IMR-90 (cell line): ENCODE measurements at regions not wholly inside any gene's neighbourhood (a gene's known extent, or its start where the extent isn't known, plus 50 kb on each side); places are given as distances from the start of the nearest gene placed in this dataset.
"Not testable (repeated sequence)": the region's sequence is repeated elsewhere in the genome, so short reads cannot be mapped to it uniquely, and the experiment has no call there.

Experiments used
- ATAC-seq: fragments of 200-7000 bp; cut with Tn5 transposase; 2 replicates; pipeline ENCODE4 v1.9.1; 2020; ENCODE audit warnings: low read depth, mild to moderate bottlenecking, moderate library complexity
- BruUV-seq: library from RNA; stranded (reverse); fragments of 400-500 nt; replicated peaks from 2 replicates; lab custom pipeline; 2021; lab: Mats Ljungman, UMichigan
- CTCF ChIA-PET: fragments of 300-600 bp; formaldehyde crosslinking; extraction: SDS; loops from one replicate; lab custom pipeline; 2021; ENCODE audit warnings: antibody characterized with exemption; lab: Yijun Ruan, JAX
- POLR2A ChIA-PET: fragments of 300-600 bp; sonication (Branson Sonifier 250); formaldehyde crosslinking; loops from one replicate; lab custom pipeline; 2022; ENCODE audit warnings: antibody characterized with exemption; ENCODE audit not compliant: unreplicated experiment; lab: Charles Lee
- DNase-seq: peaks from one replicate; pipeline ENCODE4 v3.0.0; 2013
- H2AFZ ChIP-seq: replicated peaks from 2 replicates; pipeline ENCODE3; 2013; ENCODE audit warnings: low read length, mild to moderate bottlenecking; ENCODE audit not compliant: poor library complexity
- H2AK5ac ChIP-seq: 2 replicates; pipeline ENCODE4 v1.6.1; 2013; ENCODE audit warnings: low read depth, low read length, inconsistent platforms
- H2AK9ac ChIP-seq: replicated peaks from 2 replicates; pipeline ENCODE3; 2013; ENCODE audit warnings: mild to moderate bottlenecking, low read depth, low read length, moderate library complexity; ENCODE audit not compliant: poor library complexity
- H2BK120ac ChIP-seq: 2 replicates; pipeline ENCODE4 v1.6.1; 2013; ENCODE audit warnings: low read depth, low read length, inconsistent platforms
- H2BK15ac ChIP-seq: 3 replicates; pipeline ENCODE4 v1.6.1; 2013; ENCODE audit warnings: low read depth, low read length, inconsistent platforms
- H2BK20ac ChIP-seq: 2 replicates; pipeline ENCODE4 v1.6.1; 2013; ENCODE audit warnings: low read depth, mild to moderate bottlenecking, inconsistent platforms, low read length, moderate library complexity
- H2BK5ac ChIP-seq: 2 replicates; pipeline ENCODE4 v1.6.1; 2013; ENCODE audit warnings: mild to moderate bottlenecking, low read depth, low read length, inconsistent platforms; ENCODE audit not compliant: poor library complexity, severe bottlenecking
- H3K14ac ChIP-seq: replicated peaks from 2 replicates; pipeline ENCODE4 v1.6.1; 2013; ENCODE audit warnings: low read depth, low read length, inconsistent platforms
- H3K18ac ChIP-seq: 2 replicates; pipeline ENCODE4 v1.6.1; 2013; ENCODE audit warnings: low read depth, low read length, control low read depth
- H3K23ac ChIP-seq: 2 replicates; pipeline ENCODE4 v1.6.1; 2013; ENCODE audit warnings: low read depth, low read length, inconsistent platforms
- H3K27ac ChIP-seq: 2 replicates; pipeline ENCODE4 v1.5.1; 2013; ENCODE audit warnings: mild to moderate bottlenecking, control low read depth, low read length; ENCODE audit not compliant: insufficient read depth
- H3K27me3 ChIP-seq: 2 replicates; pipeline ENCODE4 v1.6.1; 2013; ENCODE audit warnings: low read length; ENCODE audit not compliant: control insufficient read depth, insufficient read depth
- H3K36me3 ChIP-seq: 2 replicates; pipeline ENCODE4 v1.6.1; 2013; ENCODE audit warnings: low read length, mixed read lengths; ENCODE audit not compliant: control insufficient read depth, insufficient read depth
- H3K4ac ChIP-seq: 2 replicates; pipeline ENCODE4 v1.6.1; 2013; ENCODE audit warnings: low read depth, low read length, inconsistent platforms
- H3K4me1 ChIP-seq: 2 replicates; pipeline ENCODE4 v1.6.1; 2013; ENCODE audit warnings: low read length, mixed read lengths; ENCODE audit not compliant: control insufficient read depth, insufficient read depth
- H3K4me2 ChIP-seq: 2 replicates; pipeline ENCODE4 v1.6.1; 2013; ENCODE audit warnings: low read depth, mild to moderate bottlenecking, control low read depth, low read length, moderate library complexity
- H3K4me3 ChIP-seq: 2 replicates; pipeline ENCODE4 v1.5.1; 2013; ENCODE audit warnings: low read depth, mild to moderate bottlenecking, control low read depth, low read length, moderate library complexity; ENCODE audit not compliant: insufficient read depth
- H3K56ac ChIP-seq: 2 replicates; pipeline ENCODE4 v1.6.1; 2013; ENCODE audit warnings: low read length, inconsistent platforms; ENCODE audit not compliant: insufficient read depth; ENCODE audit errors: extremely low read depth
- H3K79me1 ChIP-seq, 2 experiments: 2 replicates each; pipeline ENCODE4 v1.6.1; 2013; ENCODE audit warnings: low read length in 2 of 2, inconsistent platforms in 1 of 2, low read depth in 1 of 2
- H3K9ac ChIP-seq: 2 replicates; pipeline ENCODE4 v1.6.1; 2013; ENCODE audit warnings: low read depth, low read length, control low read depth
- H3K9me1 ChIP-seq: 2 replicates; pipeline ENCODE4 v1.6.1; 2013; ENCODE audit warnings: low read length, inconsistent platforms; ENCODE audit not compliant: insufficient read depth
- H3K9me3 ChIP-seq: 2 replicates; pipeline ENCODE4 v1.6.1; 2013; ENCODE audit warnings: low read length; ENCODE audit not compliant: control insufficient read depth, insufficient read depth
- H4K20me1 ChIP-seq: 2 replicates; pipeline ENCODE4 v1.6.1; 2013; ENCODE audit warnings: low read length, inconsistent platforms; ENCODE audit not compliant: insufficient read depth
- H4K5ac ChIP-seq: 2 replicates; pipeline ENCODE4 v1.6.1; 2013; ENCODE audit warnings: mild to moderate bottlenecking, low read depth, low read length, control low read depth
- H4K8ac ChIP-seq, 2 experiments: 2 replicates each; pipeline ENCODE4 v1.6.1; 2013; ENCODE audit warnings: low read depth in 2 of 2, low read length in 2 of 2, control low read depth in 1 of 2, inconsistent platforms in 1 of 2
- H4K91ac ChIP-seq: 2 replicates; pipeline ENCODE4 v1.6.1; 2013; ENCODE audit warnings: low read depth, low read length, inconsistent platforms; ENCODE audit not compliant: insufficient read depth
- WGBS, 2 experiments: methylation state at CpG; one replicate each; pipeline versions ENCODE4 v1.1.5 to v1.1.7; 2013; ENCODE audit warnings: missing lambda C conversion rate in 2 of 2; ENCODE audit not compliant: insufficient read length in 1 of 2; ENCODE audit errors: extremely low coverage in 2 of 2; 5-methylcytosine and 5-hydroxymethylcytosine counted together
- dilution Hi-C: fragments of 300-500 bp; cut with HindIII; formaldehyde crosslinking; loops from one replicate; pipeline ENCODE4 v1.14.3; 2018; ENCODE audit warnings: low sequenced_read_pairs; ENCODE audit not compliant: unreplicated experiment
- in situ Hi-C: fragments of 300-500 bp; cut with MboI; formaldehyde crosslinking; loops from 3 replicates; pipeline ENCODE4 v1.14.3; 2019; ENCODE audit warnings: low sequenced_read_pairs, inconsistent platforms, mixed read lengths
- intact Hi-C: fragments of 100-400 bp; cut with micrococcal nuclease; formaldehyde crosslinking; loops from 2 replicates; pipeline ENCODE4 v1.10.0; 2022

- H4K20me1 ChIP-seq, dilution Hi-C loops, intact Hi-C loops, POLR2A ChIA-PET, H3K27ac ChIP-seq, H3K14ac ChIP-seq, H2AFZ ChIP-seq, H2BK5ac ChIP-seq, in situ Hi-C loops, CTCF ChIA-PET, H2BK20ac ChIP-seq, H3K79me1 ChIP-seq, H2AK5ac ChIP-seq, H3K4ac ChIP-seq, H2BK120ac ChIP-seq, H4K8ac ChIP-seq, H2BK15ac ChIP-seq, H3K4me1 ChIP-seq, H3K4me3 ChIP-seq, H3K9me3 ChIP-seq, H3K56ac ChIP-seq, H4K5ac ChIP-seq, H3K18ac ChIP-seq, H3K9me1 ChIP-seq, H3K27me3 ChIP-seq, H3K4me2 ChIP-seq, H3K9ac ChIP-seq, H4K91ac ChIP-seq, ATAC-seq, H2AK9ac ChIP-seq, H3K36me3 ChIP-seq, BruUV-seq, H3K23ac ChIP-seq: not testable (repeated sequence)
- peak; percentile 2 for DNase-seq
- 61% methylated on average over 9 of the region's 17 CpGs; no CpG with 5 or more reads in 1 of the 2 experiments for WGBS, 2 experiments
Observed at GRCh38 chr16:46394963-46395362, 226.2 kb downstream of the SHCBP1 start.

- H2BK15ac ChIP-seq, DNase-seq, H3K9me1 ChIP-seq, H2BK20ac ChIP-seq, H3K4ac ChIP-seq, H2AK5ac ChIP-seq, H3K14ac ChIP-seq, H2BK120ac ChIP-seq, H4K8ac ChIP-seq, H3K9me3 ChIP-seq, intact Hi-C loops, H4K5ac ChIP-seq, H3K4me1 ChIP-seq, dilution Hi-C loops, in situ Hi-C loops, H2AK9ac ChIP-seq, H4K91ac ChIP-seq, H3K9ac ChIP-seq, H2BK5ac ChIP-seq, H3K27ac ChIP-seq, H3K18ac ChIP-seq, H3K56ac ChIP-seq, H3K27me3 ChIP-seq, H4K20me1 ChIP-seq, CTCF ChIA-PET, H3K4me2 ChIP-seq, BruUV-seq, H3K36me3 ChIP-seq, POLR2A ChIA-PET, H3K79me1 ChIP-seq, H3K23ac ChIP-seq, H2AFZ ChIP-seq, ATAC-seq, H3K4me3 ChIP-seq: not testable (repeated sequence)
- 61 to 98% methylated on average over 3 to 18 of the region's 18 CpGs for WGBS, 2 experiments
Observed at GRCh38 chr16:46394149-46394548, 227.0 kb downstream of the SHCBP1 start.
